ENCODE measurements at regions not wholly inside any gene's neighbourhood (a gene's known extent, or its start where the extent isn't known, plus 50 kb on each side); places are given as distances from the start of the nearest gene placed in this dataset.

- TF ChIP-seq CTCF (IDR thresholded peaks at IDR 0.05; ENCODE audit: low read depth, low read length) = no peak
- H3K4me1 ChIP-seq = no peaks in the 10 kb centered on the region
- no peak overlapping the region for H3K4me3 ChIP-seq (ENCODE audit: low read depth, low read length)
- no peaks in the 10 kb centered on the region for H3K36me3 ChIP-seq
- no peaks in the 10 kb centered on the region for H3K27me3 ChIP-seq
- no peak for DNase-seq
- no peaks in the 10 kb centered on the region for H3K9me3 ChIP-seq
Measured at GRCh38 chr9:120202856-120203654, 376.9 kb downstream of the CDK5RAP2 start.

- TF ChIP-seq CTCF (IDR thresholded peaks at IDR 0.05; ENCODE audit: low read depth, low read length) = no peak
Measured at GRCh38 chr9:120198027-120198426, 381.9 kb downstream of the CDK5RAP2 start.

GRCh38 chr9:120197605-120198004, 382.4 kb downstream of the CDK5RAP2 start:
- no peaks in the 10 kb centered on the region for H3K4me1 ChIP-seq
- no peak for TF ChIP-seq CTCF (IDR thresholded peaks at IDR 0.05; ENCODE audit: low read depth, low read length)
- H3K9me3 ChIP-seq = no peaks in the 10 kb centered on the region
- H3K27me3 ChIP-seq = 0 out of 2 replicates have a peak, but pooled peaks cover 3% of the 10 kb centered on the region
- H3K4me3 ChIP-seq (ENCODE audit: low read depth, low read length) = no peak overlapping the region
- no peak for DNase-seq
- H3K36me3 ChIP-seq = no peaks in the 10 kb centered on the region

More at GRCh38 chr9:120198027-120198426, 381.9 kb downstream of the CDK5RAP2 start:
- Histone ChIP-seq H3K27me3 (0 out of 2 replicates have a peak, but pooled peaks cover 3% of the 10 kb centered on the region), H3K4me1 (no peaks in the 10 kb centered on the region), H3K9me3 (no peaks in the 10 kb centered on the region), H3K4me3 (ENCODE audit: low read depth, low read length) (no peak overlapping the region), H3K36me3 (no peaks in the 10 kb centered on the region)
- DNase-seq = no peak

- no peaks in the 10 kb centered on the region for H3K36me3 ChIP-seq
- H3K27me3 ChIP-seq = peaks cover 6% of the 10 kb centered on the region; the same call in 1 of the 2 replicates
- H3K9me3 ChIP-seq = no peaks in the 10 kb centered on the region
- no peak overlapping the region for H3K4me3 ChIP-seq (ENCODE audit: low read depth, low read length)
- no peak for DNase-seq
- no peak for TF ChIP-seq CTCF (IDR thresholded peaks at IDR 0.05; ENCODE audit: low read depth, low read length)
- H3K4me1 ChIP-seq = no peaks in the 10 kb centered on the region
Measured at GRCh38 chr9:120191141-120191540, 388.8 kb downstream of the CDK5RAP2 start.

GRCh38 chr9:120187758-120188157, 392.2 kb downstream of the CDK5RAP2 start:
- Histone ChIP-seq H3K4me3 (ENCODE audit: low read depth, low read length) (no peak overlapping the region), H3K36me3 (no peaks in the 10 kb centered on the region), H3K4me1 (no peaks in the 10 kb centered on the region), H3K27me3 (peaks cover 6% of the 10 kb centered on the region; the same call in 1 of the 2 replicates), H3K9me3 (no peaks in the 10 kb centered on the region)
- no peak for DNase-seq
- no peak for TF ChIP-seq CTCF (IDR thresholded peaks at IDR 0.05; ENCODE audit: low read depth, low read length)

GRCh38 chr9:120186276-120186675, 393.7 kb downstream of the CDK5RAP2 start:
- no peaks in the 10 kb centered on the region for H3K4me1 ChIP-seq
- no peaks in the 10 kb centered on the region for H3K9me3 ChIP-seq
- H3K27me3 ChIP-seq = peaks cover 3% of the 10 kb centered on the region; the same call in 1 of the 2 replicates
- no peak overlapping the region for H3K4me3 ChIP-seq (ENCODE audit: low read depth, low read length)
- DNase-seq = no peak
- no peak for TF ChIP-seq CTCF (IDR thresholded peaks at IDR 0.05; ENCODE audit: low read depth, low read length)
- H3K36me3 ChIP-seq = no peaks in the 10 kb centered on the region
